ENCODE measurements at regions not wholly inside any gene's neighbourhood (a gene's known extent, or its start where the extent isn't known, plus 50 kb on each side); places are given as distances from the start of the nearest gene placed in this dataset.

DNA sequence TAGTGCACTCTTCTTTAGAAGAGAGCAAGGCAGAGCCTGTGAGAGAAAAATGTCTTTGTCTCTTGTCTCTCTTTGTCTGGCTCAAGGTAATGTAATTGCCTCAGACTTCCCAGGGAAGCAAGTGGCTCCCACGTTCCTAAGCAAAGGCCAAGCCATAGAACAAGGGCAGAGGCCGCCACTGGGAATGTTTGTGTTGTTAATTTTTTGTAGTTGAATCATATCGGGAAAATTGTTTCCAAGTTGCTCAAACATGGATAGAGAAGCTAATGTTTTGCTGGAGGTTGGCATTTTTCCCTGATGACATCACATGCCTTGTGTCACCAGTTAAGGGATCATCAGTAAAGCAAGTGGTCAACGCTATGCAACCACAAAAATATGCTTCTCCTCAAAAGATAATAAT, 211.5 kb upstream of the FOXA2 start:
- DNase-seq, result no peak

DNA sequence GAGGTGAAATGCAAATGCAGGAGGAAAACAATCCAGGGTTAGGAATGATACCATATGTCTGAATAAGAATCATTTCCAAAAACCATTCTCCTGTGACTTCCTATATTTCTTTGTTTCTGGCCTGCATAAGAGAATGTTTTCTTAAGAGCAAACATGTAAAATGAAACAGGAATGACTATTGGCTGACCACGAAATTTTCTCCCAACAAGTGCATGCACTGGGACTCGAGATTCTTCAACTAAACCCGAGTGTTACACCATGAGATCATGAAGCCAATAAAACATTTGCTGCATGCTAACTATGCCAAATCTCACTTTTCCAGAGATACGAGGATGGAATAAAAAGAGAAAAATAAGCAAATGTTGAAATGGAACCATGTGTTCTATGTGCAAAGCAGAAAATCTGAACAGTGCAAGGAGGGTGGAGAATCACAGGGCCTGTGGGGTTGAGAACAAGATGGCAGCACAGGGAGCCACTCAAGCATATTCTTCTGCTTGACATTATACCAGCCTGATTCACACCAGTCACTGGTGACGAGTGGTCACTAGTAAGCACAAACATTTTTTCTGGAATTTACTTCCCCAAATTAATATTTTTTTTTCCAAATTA, 212.2 kb upstream of the FOXA2 start:
- DNase-seq, result no peak

GRCh38 chr20:22797103-22797502, 212.7 kb upstream of the FOXA2 start:
- DNase-seq, result no peak

DNA sequence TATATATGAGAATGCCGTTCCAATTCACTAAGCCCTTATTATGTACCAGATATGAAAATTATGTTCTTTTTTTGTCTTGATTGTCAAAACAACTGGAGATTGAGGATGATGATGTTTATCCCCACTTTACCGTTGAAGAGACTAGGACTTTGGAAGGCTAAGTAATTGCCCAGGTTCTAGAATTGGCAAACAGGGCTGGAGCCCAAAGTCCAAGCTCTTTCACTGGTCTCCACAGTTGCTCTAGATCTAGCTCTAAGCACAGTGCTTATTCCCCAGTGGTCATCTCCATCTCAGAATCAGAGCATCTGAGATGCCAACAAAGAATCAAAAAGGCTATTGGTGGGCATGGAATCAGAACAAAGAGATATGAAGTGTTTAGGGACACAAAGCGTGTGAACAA, 215.3 kb upstream of the FOXA2 start:
- DNase-seq, result no peak

DNA sequence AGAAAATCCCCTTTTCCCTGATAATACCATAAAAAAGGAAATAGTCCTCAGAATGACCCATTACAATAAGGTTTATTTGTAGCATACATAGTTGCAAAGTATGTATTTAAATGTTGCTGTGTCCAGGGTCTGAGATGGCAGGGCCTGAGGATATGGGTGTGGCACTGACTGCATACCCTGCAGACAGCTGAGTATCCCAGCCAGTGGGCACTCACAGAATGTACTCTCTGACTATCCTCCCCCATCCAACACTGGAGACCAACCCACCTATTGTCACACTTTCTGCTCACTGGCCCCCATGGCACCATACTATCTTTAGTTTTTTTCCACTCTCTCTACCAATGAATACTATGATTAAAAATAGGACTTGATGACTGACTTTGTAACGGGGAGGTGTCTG, 215.8 kb upstream of the FOXA2 start:
- DNase-seq, result no peak

- DNase-seq, result no peak
Measured at GRCh38 chr20:22801528-22801927, 217.2 kb upstream of the FOXA2 start.

GRCh38 chr20:22802296-22802695, 217.9 kb upstream of the FOXA2 start:
- no peak for DNase-seq

- no peak for DNase-seq
Measured at GRCh38 chr20:22805219-22805618, 220.8 kb upstream of the FOXA2 start.

DNA sequence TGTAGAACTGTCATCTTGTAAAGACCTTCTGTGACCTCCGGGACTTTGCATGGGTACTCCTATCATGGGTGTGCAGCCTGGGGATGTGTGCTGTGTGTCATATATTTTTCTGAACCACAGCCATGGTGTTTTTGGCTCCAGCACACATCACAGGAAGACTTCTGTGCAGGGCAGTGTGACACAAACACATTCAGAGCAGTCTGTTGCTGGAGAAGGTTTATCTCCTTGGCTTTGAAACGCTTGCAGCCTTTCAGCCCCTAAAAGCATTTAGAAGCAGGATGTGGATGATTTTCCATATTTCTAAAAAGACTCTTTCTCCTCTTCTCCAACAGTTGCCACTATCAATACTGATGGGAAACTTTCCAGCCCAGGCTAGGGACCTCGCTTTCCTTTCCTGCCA, 221.6 kb upstream of the FOXA2 start:
- no peak for DNase-seq

DNA sequence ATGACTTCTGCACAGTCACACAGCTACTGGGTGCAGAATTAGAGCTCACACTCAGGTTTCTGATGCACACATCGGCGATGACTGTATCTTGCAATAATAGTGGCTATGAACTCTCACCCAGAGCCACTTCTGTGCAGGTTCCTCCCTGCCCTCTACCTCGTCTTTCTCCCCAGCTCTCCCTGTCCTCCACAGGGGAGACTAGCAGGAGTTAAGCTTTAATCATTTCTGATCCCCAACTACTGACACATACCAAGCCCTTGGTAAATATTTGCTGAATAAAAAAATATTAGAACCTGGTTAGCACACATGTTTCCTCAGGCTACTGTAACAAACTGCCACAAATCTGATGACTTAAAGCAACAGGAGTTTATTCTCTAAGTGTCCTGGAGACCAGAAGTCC, 222.7 kb upstream of the FOXA2 start:
- no peak for DNase-seq

- no peak for DNase-seq
Measured at GRCh38 chr20:22807646-22808244, 223.4 kb upstream of the FOXA2 start.

GRCh38 chr20:22808628-22809027, 224.3 kb upstream of the FOXA2 start:
- no peak for DNase-seq

- DNase-seq, result no peak
Measured at GRCh38 chr20:22810030-22810429, 225.1 kb upstream of the SSTR4 start.

DNA sequence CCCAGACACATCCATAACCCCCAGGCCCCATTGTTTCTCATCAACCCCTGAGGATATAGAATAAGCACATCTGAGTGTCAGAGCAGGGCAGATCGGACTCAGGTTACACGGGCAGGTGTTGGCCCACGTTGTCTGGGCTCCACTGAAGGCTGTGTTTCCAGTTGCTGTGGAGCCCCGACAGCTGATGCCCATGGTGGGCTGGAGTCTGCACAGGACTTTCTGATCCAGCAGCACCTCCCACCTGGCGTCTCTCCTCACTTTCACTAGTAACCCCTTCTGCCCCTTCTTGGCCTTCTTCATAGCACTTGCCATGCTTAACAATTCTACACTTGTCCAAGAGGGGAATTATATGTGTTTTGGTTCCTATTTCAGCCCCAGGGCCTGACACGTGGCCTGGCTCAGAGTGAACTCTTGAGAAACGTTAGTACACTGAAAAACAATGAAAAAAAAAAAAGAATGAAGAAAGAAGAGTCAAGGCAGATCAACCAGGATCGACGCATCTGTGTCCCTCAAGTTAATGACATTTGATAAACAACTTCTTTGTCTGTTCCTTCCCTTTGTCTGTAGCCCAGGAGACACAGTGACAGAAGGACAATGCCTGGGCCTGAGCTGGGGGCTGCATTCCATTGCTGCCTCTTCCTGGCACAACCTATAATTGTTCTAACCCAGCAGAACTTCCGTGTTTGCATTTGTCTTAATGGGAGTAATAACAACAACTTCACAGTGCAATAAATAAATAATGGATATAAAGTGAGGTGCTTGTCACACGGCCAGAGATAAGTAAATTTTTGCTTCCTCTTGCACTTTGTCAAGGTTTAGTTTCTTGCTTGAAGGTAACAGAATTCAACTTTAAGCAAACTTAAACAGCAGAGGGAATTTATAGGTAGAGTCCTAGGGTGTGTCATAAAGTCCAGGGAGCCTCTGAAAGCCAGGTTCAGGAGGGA, 224.2 kb upstream of the SSTR4 start:
- DNase-seq, result no peak

DNA sequence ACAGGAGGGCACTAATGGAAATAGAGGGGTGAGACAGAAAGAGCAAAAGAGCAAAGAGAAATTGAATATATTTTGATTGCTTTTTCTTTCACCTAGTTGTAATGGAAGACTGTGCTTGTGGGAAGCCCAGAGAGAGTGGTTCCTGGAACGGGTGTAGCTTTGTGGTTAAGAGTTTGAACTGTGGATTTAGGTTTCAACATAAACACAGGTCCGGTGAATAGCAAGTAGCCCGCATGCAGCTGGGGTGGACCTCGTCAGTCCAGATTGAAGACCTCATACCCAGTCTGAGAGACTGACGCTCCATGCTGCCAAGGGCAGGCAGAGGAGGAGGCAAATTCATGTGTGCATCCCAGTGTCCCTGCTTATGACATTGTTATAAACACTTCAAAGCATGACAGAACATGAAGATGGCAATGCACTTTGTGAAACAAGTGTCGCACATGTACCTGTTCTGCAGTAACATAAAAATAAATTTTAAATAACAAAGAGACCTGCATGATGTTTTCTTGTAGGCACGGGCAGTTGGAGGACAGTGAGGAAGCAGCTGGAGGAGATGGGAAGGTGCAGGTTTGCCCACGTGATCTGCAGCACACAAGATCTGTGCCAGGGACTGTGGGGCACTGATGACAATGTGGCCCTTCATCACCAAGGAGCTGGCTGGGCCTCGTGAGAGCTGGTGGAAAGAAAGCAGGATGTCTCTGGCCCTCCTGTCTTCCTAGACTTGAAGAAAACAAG, 220.5 kb upstream of the SSTR4 start:
- no peak for DNase-seq

- no peak for DNase-seq
Measured at GRCh38 chr20:22815206-22815551, 219.9 kb upstream of the SSTR4 start.

DNA sequence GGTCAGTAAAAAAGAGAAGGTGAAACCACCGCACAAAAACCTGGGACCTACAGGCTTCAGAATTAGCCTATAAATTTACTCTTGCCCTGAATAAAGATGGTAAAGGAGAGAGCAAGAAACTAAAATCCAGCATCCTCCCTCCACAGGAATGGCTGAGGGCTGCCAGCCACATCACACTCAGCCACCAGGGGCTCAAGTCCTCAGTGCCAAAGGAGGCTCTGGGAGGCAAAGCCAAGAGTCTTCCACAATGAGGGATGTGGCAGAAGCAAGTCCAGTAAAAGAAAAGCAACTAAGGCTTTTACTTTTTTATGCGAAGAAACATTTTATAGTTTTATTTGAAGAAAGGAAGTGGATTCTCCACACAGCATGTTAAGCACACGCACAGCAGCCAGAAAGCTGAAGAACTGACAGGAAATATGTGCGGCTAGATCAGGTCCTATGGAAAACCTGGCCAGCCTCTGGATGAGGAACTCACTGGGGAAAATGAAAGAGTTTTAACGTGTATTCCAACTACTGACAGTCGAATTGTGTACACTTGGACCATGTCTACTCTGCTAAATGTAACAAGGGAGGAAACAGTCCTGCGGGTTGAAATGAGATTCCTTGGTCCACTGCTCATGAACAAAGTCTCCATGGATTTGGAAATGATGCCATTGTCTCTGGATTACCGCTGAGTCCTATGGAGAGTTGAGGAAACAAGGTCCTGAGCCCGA, 219.4 kb upstream of the SSTR4 start:
- DNase-seq, result no peak

- no peak for DNase-seq
Measured at GRCh38 chr20:22818636-22819035, 216.5 kb upstream of the SSTR4 start.

DNA sequence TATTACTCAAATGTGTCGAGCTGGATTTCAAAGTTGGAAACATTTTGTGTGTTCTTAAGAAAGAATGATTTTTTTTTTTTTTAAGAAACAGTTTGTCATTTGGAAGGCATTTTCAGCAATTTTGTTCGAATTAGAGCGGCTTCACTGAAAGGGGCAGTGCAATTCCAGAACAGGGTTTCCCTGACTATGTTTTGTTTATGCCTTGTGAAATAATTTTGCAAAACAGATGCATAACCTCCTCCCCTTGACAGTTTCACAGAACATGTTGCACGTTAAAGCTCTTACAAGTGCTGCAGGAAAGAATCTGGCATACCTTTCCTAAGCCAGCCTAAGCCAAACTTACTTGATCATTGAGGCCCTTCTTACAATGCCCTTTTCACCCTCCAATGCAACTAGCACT, 216.0 kb upstream of the SSTR4 start:
- no peak for DNase-seq

DNA sequence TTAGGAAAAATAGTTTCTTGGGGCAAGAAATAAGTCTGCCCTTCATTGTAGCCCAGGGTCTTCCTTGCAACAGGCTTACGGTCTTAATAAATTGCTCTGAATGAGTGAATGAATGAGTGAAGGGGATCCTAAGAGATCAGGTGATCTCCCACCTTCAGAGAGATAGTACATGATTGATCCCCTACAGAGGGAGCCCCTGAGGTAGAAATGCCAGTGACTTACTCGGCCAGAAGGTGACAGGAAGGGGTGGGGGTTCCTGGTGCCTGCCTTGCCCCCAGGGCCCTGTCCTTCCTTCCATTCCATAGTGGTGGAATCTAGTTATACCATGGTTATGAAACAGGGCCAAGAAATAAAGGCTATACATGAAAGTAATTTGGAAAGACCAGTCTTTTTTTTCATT, 215.3 kb upstream of the SSTR4 start:
- DNase-seq, result no peak

- no peak for DNase-seq
Measured at GRCh38 chr20:22821081-22821727, 213.9 kb upstream of the SSTR4 start.

DNA sequence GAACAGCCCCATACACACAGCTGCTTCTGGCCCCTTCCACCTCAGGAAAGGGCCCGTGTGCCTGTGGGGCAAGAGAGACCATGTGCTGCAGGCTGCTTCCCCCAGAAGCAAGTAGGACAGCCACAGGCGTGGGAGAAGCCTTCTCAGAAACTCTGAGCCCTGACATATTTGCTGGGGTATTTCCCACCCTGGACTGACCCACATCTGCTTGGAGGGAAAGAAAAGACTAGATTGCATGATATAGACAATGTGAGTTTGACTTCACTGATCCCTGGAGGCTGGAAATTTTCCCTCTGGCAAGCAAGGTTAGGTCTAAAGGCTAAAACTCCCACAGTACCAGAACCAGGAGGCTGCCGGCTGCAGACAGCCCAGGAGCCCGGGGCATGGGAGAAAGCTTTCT, 213.3 kb upstream of the SSTR4 start:
- DNase-seq, result no peak
